ENCODE measurements at regions not wholly inside any gene's neighbourhood (a gene's known extent, or its start where the extent isn't known, plus 50 kb on each side); places are given as distances from the start of the nearest gene placed in this dataset.
A peak's percentile ranks its signal among the peaks of the same experiment; 100 is the strongest.

DNA sequence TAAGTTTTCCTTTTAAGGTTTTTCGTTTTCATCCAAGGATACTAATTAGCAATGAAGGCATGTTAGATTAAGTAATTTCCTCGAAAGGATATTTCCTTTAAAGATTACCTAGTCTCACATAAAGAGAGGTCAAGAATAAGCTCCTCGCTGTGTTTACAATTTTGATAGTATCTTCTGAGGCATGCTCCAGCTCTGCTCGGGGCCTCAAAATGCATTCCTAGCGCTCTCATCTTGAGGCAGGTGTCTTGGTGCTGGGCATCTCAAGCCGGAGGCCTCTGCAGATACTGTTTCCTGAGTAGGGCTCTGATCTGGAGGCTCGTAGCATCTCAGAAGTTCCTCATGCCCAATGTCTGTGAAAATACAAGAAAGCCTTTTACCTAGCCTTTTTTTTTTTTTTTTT lies 128.6 kb upstream of the SNX19 start:
- no peak for DNase-seq (ENCODE audit: low spot score)
- no peak for ATAC-seq (ENCODE audit: low FRiP score)
- TF ChIP-seq, protein P1, sequence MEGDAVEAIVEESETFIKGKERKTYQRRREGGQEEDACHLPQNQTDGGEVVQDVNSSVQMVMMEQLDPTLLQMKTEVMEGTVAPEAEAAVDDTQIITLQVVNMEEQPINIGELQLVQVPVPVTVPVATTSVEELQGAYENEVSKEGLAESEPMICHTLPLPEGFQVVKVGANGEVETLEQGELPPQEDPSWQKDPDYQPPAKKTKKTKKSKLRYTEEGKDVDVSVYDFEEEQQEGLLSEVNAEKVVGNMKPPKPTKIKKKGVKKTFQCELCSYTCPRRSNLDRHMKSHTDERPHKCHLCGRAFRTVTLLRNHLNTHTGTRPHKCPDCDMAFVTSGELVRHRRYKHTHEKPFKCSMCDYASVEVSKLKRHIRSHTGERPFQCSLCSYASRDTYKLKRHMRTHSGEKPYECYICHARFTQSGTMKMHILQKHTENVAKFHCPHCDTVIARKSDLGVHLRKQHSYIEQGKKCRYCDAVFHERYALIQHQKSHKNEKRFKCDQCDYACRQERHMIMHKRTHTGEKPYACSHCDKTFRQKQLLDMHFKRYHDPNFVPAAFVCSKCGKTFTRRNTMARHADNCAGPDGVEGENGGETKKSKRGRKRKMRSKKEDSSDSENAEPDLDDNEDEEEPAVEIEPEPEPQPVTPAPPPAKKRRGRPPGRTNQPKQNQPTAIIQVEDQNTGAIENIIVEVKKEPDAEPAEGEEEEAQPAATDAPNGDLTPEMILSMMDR (IDR thresholded peaks at IDR 0.05), result no peak

DNA sequence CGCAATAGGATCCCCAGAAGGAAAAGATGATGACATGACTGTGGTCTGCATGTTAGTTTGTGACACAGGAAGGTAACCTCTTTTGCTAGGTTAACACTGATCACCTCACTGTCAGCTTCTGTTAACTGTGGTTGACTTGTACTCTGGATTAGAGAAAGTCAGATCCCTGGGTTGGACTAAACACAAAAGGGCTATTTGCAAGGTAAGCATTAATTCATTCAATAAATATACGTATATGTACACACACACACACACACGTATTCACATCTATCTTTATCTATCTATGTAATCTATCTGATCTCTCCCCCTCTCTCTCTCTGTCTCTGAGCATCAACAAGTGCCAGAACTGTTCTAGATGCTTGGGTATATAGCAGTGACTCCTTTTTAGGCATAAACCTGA lies 136.1 kb upstream of the SNX19 start:
- no peak for DNase-seq (ENCODE audit: low spot score)
- no peak for ATAC-seq (ENCODE audit: low FRiP score)
- TF ChIP-seq, protein P1 (IDR thresholded peaks at IDR 0.05), result no peak

DNA sequence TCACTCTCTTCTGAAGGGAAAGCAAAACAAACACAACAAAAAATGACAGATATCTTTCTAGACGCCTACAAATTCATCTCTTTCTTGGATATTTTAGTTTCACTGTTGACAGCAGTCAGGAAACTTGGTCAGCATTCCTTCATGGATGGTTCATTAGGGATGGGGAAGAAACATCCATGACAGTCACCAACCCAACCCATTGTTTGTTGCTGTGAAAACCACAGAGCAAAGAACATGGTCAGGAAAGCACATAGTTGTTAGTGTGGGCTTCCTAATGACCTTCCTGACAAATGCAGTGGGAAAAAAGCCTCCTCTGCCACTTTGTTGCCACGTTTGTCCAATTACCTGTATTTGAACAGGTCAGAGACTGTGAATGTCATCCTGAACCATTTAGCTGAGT lies 139.8 kb upstream of the SNX19 start:
- TF ChIP-seq, protein P1 (IDR thresholded peaks at IDR 0.05), result no peak
- ATAC-seq (ENCODE audit: low FRiP score), result no peak
- no peak for DNase-seq (ENCODE audit: low spot score)

DNA sequence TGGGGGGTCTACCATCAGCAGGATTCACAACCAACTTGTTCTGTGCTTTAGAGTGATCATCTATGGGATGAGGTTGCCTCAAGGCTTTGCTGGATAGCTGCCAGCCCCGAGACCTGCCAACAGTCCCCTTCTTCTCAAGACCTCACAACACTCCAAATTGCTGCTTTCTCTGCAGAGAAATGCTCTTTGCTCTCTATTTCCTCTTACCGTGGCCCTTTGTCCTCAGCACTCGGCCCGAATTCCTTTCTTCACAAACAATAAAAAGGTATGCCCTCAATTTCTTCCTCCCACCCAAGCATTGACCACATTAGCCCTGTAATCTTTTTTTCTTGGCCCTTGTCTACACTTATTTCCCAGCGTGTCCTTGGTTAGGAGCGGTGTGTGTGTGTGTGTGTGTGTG lies 147.4 kb upstream of the SNX19 start:
- TF ChIP-seq, protein P1 (IDR thresholded peaks at IDR 0.05), result no peak
- DNase-seq (ENCODE audit: low spot score), result no peak
- ATAC-seq (ENCODE audit: low FRiP score), result no peak

DNA sequence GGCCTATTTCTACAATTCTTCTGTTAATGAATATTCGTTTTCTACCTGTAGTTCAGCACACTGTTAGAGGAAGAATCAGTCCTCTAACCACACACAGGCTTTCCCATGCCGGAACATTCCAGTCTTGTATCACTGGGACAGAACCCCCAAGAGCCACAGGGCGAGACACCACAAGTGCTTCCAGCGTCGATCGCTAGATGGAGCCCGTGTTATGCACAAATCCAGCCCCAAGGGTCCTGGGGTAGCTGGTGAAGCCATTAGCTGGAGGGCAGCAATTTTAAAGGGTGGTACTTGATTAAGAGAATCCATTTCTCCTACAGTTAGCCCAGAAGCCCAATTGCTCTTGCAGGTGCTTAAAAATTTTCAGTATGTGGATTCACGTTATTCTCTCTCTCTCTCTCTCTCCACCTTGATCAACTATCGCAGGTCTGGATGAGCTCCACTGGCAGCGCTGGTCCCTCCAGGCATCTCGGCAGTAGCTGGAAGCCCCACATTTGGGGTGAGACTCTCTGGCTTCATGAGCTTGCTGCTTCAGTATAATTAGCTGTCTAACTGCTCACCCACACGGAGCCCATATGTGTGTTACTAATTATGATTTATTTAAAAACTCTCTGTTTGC lies 148.2 kb upstream of the SNX19 start:
- ATAC-seq (ENCODE audit: low FRiP score), result no peak
- DNase-seq (ENCODE audit: low spot score), result peak; percentile 35
- TF ChIP-seq, protein P1 (IDR thresholded peaks at IDR 0.05), result no peak

DNA sequence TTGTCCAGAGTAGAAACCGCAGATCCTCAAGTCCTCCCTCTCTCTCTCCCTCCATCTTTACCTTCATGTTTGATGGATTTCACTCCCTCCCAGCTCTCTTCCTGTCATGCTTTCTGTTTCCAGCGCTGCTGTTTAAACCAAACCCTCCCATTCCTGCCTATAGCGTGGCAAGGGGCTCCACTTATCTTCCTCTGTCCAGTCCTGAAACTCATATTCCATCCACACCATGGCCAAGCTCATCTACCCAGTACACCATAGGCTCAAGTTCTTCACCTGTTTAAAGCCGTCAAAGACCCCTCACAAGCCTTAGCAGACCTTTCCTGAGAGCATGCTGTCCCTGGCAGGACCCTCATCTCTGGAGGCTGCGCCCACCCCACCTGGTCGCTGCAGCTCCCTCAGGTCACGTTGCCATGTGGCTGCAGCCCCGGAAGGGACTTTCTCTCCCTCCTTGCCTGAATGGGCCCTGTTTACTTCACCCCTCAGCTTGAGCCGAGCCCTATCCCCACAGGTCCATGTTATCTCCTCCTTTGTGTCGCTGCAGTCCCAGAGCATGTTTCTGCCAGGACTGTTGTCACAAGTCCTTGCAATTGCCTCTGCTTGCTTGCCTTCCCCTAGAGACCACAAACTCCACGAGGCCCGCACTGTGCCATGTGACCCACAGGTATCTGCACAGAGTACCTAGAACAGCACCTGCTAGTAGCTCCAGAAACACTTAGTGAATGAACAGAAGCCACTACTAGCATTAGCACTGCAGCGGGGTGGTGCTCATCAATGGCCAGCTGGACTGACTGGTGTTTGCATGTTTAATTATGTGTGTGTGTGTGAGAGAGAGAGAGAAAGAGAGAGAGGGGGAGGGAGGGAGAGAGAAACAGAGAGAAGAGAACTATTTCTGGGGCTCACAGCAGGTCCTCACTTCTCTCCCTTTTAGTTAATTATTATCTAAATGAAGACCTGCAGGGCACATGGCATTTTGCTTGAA lies 149.4 kb upstream of the SNX19 start:
- DNase-seq (ENCODE audit: low spot score) (no peak), ATAC-seq (ENCODE audit: low FRiP score) (no peak)
- TF ChIP-seq, protein P1 (IDR thresholded peaks at IDR 0.05), result no peak

Measured in omental fat pad (tissue), 3 donors.